Loucy (cell line): ENCODE measurements at regions not wholly inside any gene's neighbourhood (a gene's known extent, or its start where the extent isn't known, plus 50 kb on each side); places are given as distances from the start of the nearest gene placed in this dataset.

Source experiments
- H2AFZ ChIP-seq: fragments of 200-600 bp; sonication (generic); 2 replicates; pipeline ENCODE4 v1.6.0; 2016; ENCODE audit warnings: antibody characterized with exemption, mild to moderate bottlenecking, low read length, moderate library complexity
- H3F3A ChIP-seq: fragments of 200-600 bp; 2 replicates; pipeline ENCODE4 v1.6.0; 2016; ENCODE audit warnings: antibody characterized with exemption, low read depth, mild to moderate bottlenecking
- H3K27me3 ChIP-seq: fragments of 200-600 bp; sonication (generic); 2 replicates; pipeline ENCODE4 v1.6.1; 2014; ENCODE audit warnings: low read length, mild to moderate bottlenecking; ENCODE audit not compliant: insufficient read depth, poor library complexity, severe bottlenecking
- H3K36me3 ChIP-seq: fragments of 200-600 bp; sonication (generic); 2 replicates; pipeline ENCODE4 v1.6.1; 2016; ENCODE audit warnings: low read length; ENCODE audit not compliant: insufficient read depth
- H3K4me1 ChIP-seq: fragments of 200-600 bp; sonication (generic); 2 replicates; pipeline ENCODE4 v1.5.1; 2014; ENCODE audit warnings: low read length, mild to moderate bottlenecking; ENCODE audit not compliant: insufficient read depth, poor library complexity, severe bottlenecking
- H3K4me2 ChIP-seq: fragments of 200-600 bp; sonication (generic); 2 replicates; pipeline ENCODE4 v1.6.0; 2014; ENCODE audit warnings: antibody characterized with exemption, low read length, low read depth, mild to moderate bottlenecking; ENCODE audit not compliant: poor library complexity, severe bottlenecking
- H3K4me3 ChIP-seq: fragments of 200-600 bp; sonication (generic); 2 replicates; pipeline ENCODE4 v1.5.1; 2014; ENCODE audit warnings: low read length, mild to moderate bottlenecking, mixed read lengths; ENCODE audit not compliant: poor library complexity, severe bottlenecking
- H3K79me2 ChIP-seq: fragments of 200-600 bp; sonication (generic); 2 replicates; pipeline ENCODE4 v1.6.1; 2014; ENCODE audit warnings: low read length; ENCODE audit not compliant: insufficient read depth
- H3K9ac ChIP-seq: fragments of 200-600 bp; sonication (generic); 2 replicates; pipeline ENCODE4 v1.6.0; 2014; ENCODE audit warnings: mild to moderate bottlenecking, low read depth, low read length, moderate library complexity; ENCODE audit not compliant: poor library complexity, severe bottlenecking
- H3K9me2 ChIP-seq: fragments of 200-600 bp; sonication (generic); replicated peaks from 2 replicates; pipeline ENCODE4 v1.6.1; 2016; ENCODE audit warnings: low read depth, low read length, mixed read lengths
- H3K9me3 ChIP-seq: fragments of 200-600 bp; sonication (generic); 2 replicates; pipeline ENCODE4 v1.6.1; 2014; ENCODE audit warnings: mild to moderate bottlenecking, antibody characterized with exemption, low read length, low read depth; ENCODE audit not compliant: insufficient read depth
- H4K20me1 ChIP-seq: fragments of 200-600 bp; sonication (generic); 2 replicates; pipeline ENCODE4 v1.6.0; 2014; ENCODE audit warnings: antibody characterized with exemption, low read length, mild to moderate bottlenecking; ENCODE audit not compliant: insufficient read depth, poor library complexity, severe bottlenecking
- EZH2phosphoT487 ChIP-seq: fragments of 200-600 bp; IDR thresholded peaks from 2 replicates; pipeline ENCODE4 v1.6.1; 2018; ENCODE audit warnings: antibody characterized with exemption, mild to moderate bottlenecking, moderate library complexity, borderline replicate concordance
- TF ChIP-seq, protein P1 (sequence below): fragments of 200-600 bp; sonication (generic); conservative IDR thresholded peaks from 2 replicates; pipeline ENCODE4 v1.5.1; 2014; ENCODE audit warnings: mild to moderate bottlenecking, antibody characterized with exemption, low read length

DNA sequence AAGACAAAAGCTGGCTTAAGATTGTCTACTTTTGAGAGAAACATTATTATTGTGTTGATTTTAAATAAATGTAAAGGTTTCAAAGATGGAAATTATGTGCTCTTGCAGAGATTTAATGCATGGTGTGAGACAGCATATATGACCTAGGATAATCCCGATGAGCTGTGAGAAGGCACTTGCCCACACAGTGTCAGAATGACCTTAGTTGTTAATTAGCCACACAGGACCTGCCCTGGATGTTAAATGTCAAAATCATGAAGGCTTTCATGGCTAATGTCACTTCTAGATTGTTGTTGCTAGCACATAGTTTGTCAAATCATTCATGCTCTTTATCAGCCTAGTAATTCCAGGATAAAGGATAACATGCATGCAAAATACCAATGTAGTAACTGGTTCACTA lies 135.3 kb upstream of the GAP43 start:
- no peak for TF ChIP-seq EZH2phosphoT487
- TF ChIP-seq, protein P1, sequence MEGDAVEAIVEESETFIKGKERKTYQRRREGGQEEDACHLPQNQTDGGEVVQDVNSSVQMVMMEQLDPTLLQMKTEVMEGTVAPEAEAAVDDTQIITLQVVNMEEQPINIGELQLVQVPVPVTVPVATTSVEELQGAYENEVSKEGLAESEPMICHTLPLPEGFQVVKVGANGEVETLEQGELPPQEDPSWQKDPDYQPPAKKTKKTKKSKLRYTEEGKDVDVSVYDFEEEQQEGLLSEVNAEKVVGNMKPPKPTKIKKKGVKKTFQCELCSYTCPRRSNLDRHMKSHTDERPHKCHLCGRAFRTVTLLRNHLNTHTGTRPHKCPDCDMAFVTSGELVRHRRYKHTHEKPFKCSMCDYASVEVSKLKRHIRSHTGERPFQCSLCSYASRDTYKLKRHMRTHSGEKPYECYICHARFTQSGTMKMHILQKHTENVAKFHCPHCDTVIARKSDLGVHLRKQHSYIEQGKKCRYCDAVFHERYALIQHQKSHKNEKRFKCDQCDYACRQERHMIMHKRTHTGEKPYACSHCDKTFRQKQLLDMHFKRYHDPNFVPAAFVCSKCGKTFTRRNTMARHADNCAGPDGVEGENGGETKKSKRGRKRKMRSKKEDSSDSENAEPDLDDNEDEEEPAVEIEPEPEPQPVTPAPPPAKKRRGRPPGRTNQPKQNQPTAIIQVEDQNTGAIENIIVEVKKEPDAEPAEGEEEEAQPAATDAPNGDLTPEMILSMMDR = no peak
- Histone ChIP-seq H3K9me2 (no peaks in the 10 kb centered on the region), H3K4me3 (no peak overlapping the region)

DNA sequence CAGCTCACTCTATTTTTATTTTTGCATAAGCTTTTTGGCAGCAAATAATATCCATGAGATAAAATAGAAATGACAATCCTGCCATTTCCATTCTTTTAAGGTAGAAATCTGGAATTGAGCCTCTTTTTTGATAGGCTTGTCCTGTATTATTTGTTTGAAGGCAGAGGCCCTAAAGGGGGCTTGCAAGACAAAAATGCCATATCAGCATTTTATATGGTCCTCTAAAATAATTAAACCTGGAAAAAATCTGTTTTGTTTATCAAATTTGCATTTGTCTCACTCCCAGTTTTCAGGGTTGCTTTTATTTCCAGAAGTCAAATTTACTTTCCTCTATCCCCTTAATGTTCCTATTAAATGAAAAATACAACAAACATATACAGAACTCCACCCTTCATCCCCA lies 134.9 kb upstream of the GAP43 start:
- TF ChIP-seq, protein P1 = no peak
- TF ChIP-seq EZH2phosphoT487 = no peak

More for the DNA sequence above, 135.3 kb upstream of the GAP43 start:
- Histone ChIP-seq H3K4me2 (no peak overlapping the region), H3K79me2 (no peaks in the 10 kb centered on the region), H2AFZ (no peak overlapping the region), H3K4me1 (no peaks in the 10 kb centered on the region), H3F3A (no peaks in the 10 kb centered on the region), H3K27me3 (no peaks in the 10 kb centered on the region), H4K20me1 (no peaks in the 10 kb centered on the region), H3K9me3 (no peaks in the 10 kb centered on the region), H3K36me3 (no peaks in the 10 kb centered on the region), H3K9ac (no peak overlapping the region)

DNA sequence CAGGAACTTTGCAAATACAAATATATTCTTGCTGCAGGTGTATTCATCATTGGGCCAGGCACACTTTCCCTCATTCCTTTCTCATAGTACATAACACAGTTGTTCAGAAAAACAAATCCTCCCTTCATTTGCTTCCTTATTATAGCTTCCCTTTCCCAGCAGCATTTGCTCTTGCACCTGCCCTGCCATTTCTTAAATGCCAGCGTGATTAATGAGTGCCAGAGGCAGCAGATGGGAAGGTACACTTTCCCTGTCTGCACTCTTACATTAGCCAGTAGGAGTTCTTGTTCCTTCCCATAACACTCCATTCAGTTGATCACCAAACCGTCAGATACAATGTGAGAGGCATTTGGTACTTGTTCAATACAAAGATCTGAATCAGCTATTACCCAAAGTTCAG lies 128.5 kb upstream of the GAP43 start:
- no peak overlapping the region for H3K4me2 ChIP-seq
- no peaks in the 10 kb centered on the region for H3K9me2 ChIP-seq
- no peaks in the 10 kb centered on the region for H3K36me3 ChIP-seq
- no peak overlapping the region for H3K9ac ChIP-seq
- H4K20me1 ChIP-seq = no peaks in the 10 kb centered on the region
- no peak overlapping the region for H2AFZ ChIP-seq
- no peaks in the 10 kb centered on the region for H3K4me1 ChIP-seq
- TF ChIP-seq EZH2phosphoT487 = no peak
- TF ChIP-seq, protein P1 = no peak
- no peaks in the 10 kb centered on the region for H3K79me2 ChIP-seq
- H3K27me3 ChIP-seq = no peaks in the 10 kb centered on the region
- H3K4me3 ChIP-seq = no peak overlapping the region
- no peaks in the 10 kb centered on the region for H3F3A ChIP-seq
- no peaks in the 10 kb centered on the region for H3K9me3 ChIP-seq

More for the DNA sequence above, 134.9 kb upstream of the GAP43 start:
- H2AFZ ChIP-seq = no peak overlapping the region
- no peaks in the 10 kb centered on the region for H3F3A ChIP-seq
- H3K9me2 ChIP-seq = no peaks in the 10 kb centered on the region
- H3K9me3 ChIP-seq = no peaks in the 10 kb centered on the region
- H3K4me3 ChIP-seq = no peak overlapping the region
- no peaks in the 10 kb centered on the region for H3K36me3 ChIP-seq
- H3K4me2 ChIP-seq = no peak overlapping the region
- no peaks in the 10 kb centered on the region for H3K27me3 ChIP-seq
- H3K4me1 ChIP-seq = no peaks in the 10 kb centered on the region
- H3K9ac ChIP-seq = no peak overlapping the region
- no peaks in the 10 kb centered on the region for H3K79me2 ChIP-seq
- no peaks in the 10 kb centered on the region for H4K20me1 ChIP-seq
